ENCODE measurements at regions not wholly inside any gene's neighbourhood (a gene's known extent, or its start where the extent isn't known, plus 50 kb on each side); places are given as distances from the start of the nearest gene placed in this dataset.

- Histone ChIP-seq H3F3A (ENCODE audit: insufficient read depth, low read length, poor library complexity, severe bottlenecking) (no peaks in the 10 kb centered on the region), H3K27ac (ENCODE audit: low read length) (no peak overlapping the region), H4K20me1 (ENCODE audit: insufficient read depth) (no peaks in the 10 kb centered on the region), H3K4me3 (ENCODE audit: low read length) (no peak overlapping the region), H3K36me3 (ENCODE audit: insufficient read depth, low read length) (no peaks in the 10 kb centered on the region), H3K9me2 (ENCODE audit: insufficient read depth, low read length) (no peaks in the 10 kb centered on the region), H3K79me2 (replicated peaks; ENCODE audit: insufficient read depth, low read length) (no peaks in the 10 kb centered on the region), H3K27me3 (ENCODE audit: insufficient read depth, low read depth, low read length) (no peaks in the 10 kb centered on the region), H3K4me2 (ENCODE audit: low read length) (no peak overlapping the region), H3K9me3 (ENCODE audit: low read length) (no peaks in the 10 kb centered on the region), H2AFZ (ENCODE audit: low read depth, low read length) (no peak overlapping the region), H3K9ac (ENCODE audit: low read length) (no peak overlapping the region)
- TF ChIP-seq RAD21 (conservative IDR thresholded peaks at IDR 0.05) (no peak), TAF1 (IDR thresholded peaks at IDR 0.05; ENCODE audit: low read depth) (no peak), EP300 (conservative IDR thresholded peaks at IDR 0.05; ENCODE audit: poor library complexity, severe bottlenecking) (no peak)
Observed at GRCh38 chr10:129098517-129098916, 368.5 kb upstream of the MGMT start.

GRCh38 chr10:129099486-129099885 lies 367.6 kb upstream of the MGMT start:
- Histone ChIP-seq H3K36me3 (ENCODE audit: insufficient read depth, low read length) (no peaks in the 10 kb centered on the region), H3K79me2 (replicated peaks; ENCODE audit: insufficient read depth, low read length) (no peaks in the 10 kb centered on the region), H3K9me2 (ENCODE audit: insufficient read depth, low read length) (no peaks in the 10 kb centered on the region), H3K9ac (ENCODE audit: low read length) (no peak overlapping the region), H3F3A (ENCODE audit: insufficient read depth, low read length, poor library complexity, severe bottlenecking) (no peaks in the 10 kb centered on the region), H3K4me2 (ENCODE audit: low read length) (no peak overlapping the region), H2AFZ (ENCODE audit: low read depth, low read length) (no peak overlapping the region), H3K27ac (ENCODE audit: low read length) (no peak overlapping the region), H3K9me3 (ENCODE audit: low read length) (no peaks in the 10 kb centered on the region), H3K4me3 (ENCODE audit: low read length) (no peak overlapping the region), H3K27me3 (ENCODE audit: insufficient read depth, low read depth, low read length) (no peaks in the 10 kb centered on the region), H4K20me1 (ENCODE audit: insufficient read depth) (no peaks in the 10 kb centered on the region)
- TF ChIP-seq REST (IDR thresholded peaks at IDR 0.05; ENCODE audit: borderline replicate concordance), result no peak
- no peak for TF ChIP-seq MXI1 (conservative IDR thresholded peaks at IDR 0.05; ENCODE audit: poor library complexity, severe bottlenecking)
- no peak for TF ChIP-seq TAF1 (IDR thresholded peaks at IDR 0.05; ENCODE audit: low read depth)
- no peak for TF ChIP-seq EP300 (conservative IDR thresholded peaks at IDR 0.05; ENCODE audit: poor library complexity, severe bottlenecking)
- TF ChIP-seq CTCF (IDR thresholded peaks at IDR 0.05; ENCODE audit: poor library complexity, severe bottlenecking), result no peak
- no peak for TF ChIP-seq EZH2 (IDR thresholded peaks at IDR 0.05; ENCODE audit: borderline replicate concordance, insufficient read depth, low read length, poor library complexity, severe bottlenecking)
- TF ChIP-seq POLR2AphosphoS5 (IDR thresholded peaks at IDR 0.05), result no peak
- no peak for TF ChIP-seq SMC3 (conservative IDR thresholded peaks at IDR 0.05; ENCODE audit: poor library complexity)
- no peak for TF ChIP-seq RAD21 (conservative IDR thresholded peaks at IDR 0.05)

GRCh38 chr10:129099992-129100391 lies 367.0 kb upstream of the MGMT start:
- TF ChIP-seq RAD21 (conservative IDR thresholded peaks at IDR 0.05) (no peak), SMC3 (conservative IDR thresholded peaks at IDR 0.05; ENCODE audit: poor library complexity) (no peak), EP300 (conservative IDR thresholded peaks at IDR 0.05; ENCODE audit: poor library complexity, severe bottlenecking) (no peak), EZH2 (IDR thresholded peaks at IDR 0.05; ENCODE audit: borderline replicate concordance, insufficient read depth, low read length, poor library complexity, severe bottlenecking) (no peak)
- Histone ChIP-seq H4K20me1 (ENCODE audit: insufficient read depth) (no peaks in the 10 kb centered on the region), H3K4me3 (ENCODE audit: low read length) (no peak overlapping the region), H3K79me2 (replicated peaks; ENCODE audit: insufficient read depth, low read length) (no peaks in the 10 kb centered on the region), H3K27ac (ENCODE audit: low read length) (no peak overlapping the region), H3F3A (ENCODE audit: insufficient read depth, low read length, poor library complexity, severe bottlenecking) (no peaks in the 10 kb centered on the region), H3K9ac (ENCODE audit: low read length) (no peak overlapping the region), H3K9me2 (ENCODE audit: insufficient read depth, low read length) (no peaks in the 10 kb centered on the region), H3K27me3 (ENCODE audit: insufficient read depth, low read depth, low read length) (no peaks in the 10 kb centered on the region), H3K36me3 (ENCODE audit: insufficient read depth, low read length) (no peaks in the 10 kb centered on the region), H3K9me3 (ENCODE audit: low read length) (no peaks in the 10 kb centered on the region), H3K4me2 (ENCODE audit: low read length) (no peak overlapping the region), H2AFZ (ENCODE audit: low read depth, low read length) (no peak overlapping the region)
